GM18907 (cell line): ENCODE measurements at regions not wholly inside any gene's neighbourhood (a gene's known extent, or its start where the extent isn't known, plus 50 kb on each side); places are given as distances from the start of the nearest gene placed in this dataset.

Experiments
- ATAC-seq: cut with Tn5 transposase; IDR thresholded peaks from one replicate; pipeline ENCODE4 v1.9.1; 2021; ENCODE audit warnings: mild to moderate bottlenecking, moderate library complexity; ENCODE audit not compliant: unreplicated experiment

- ATAC-seq = no peak
Measured at GRCh38 chr2:34372967-34373366, 773.9 kb upstream of the FAM98A start.

GRCh38 chr2:34371711-34372110 lies 772.6 kb upstream of the FAM98A start:
- ATAC-seq = no peak

GRCh38 chr2:34368304-34368703 lies 769.2 kb upstream of the FAM98A start:
- ATAC-seq = no peak

- no peak for ATAC-seq
Measured at GRCh38 chr2:34365932-34366331, 766.8 kb upstream of the FAM98A start.

- no peak for ATAC-seq
Measured at GRCh38 chr2:34365512-34365911, 766.4 kb upstream of the FAM98A start.

- no peak for ATAC-seq
Measured at GRCh38 chr2:34353509-34354113, 754.5 kb upstream of the FAM98A start.

DNA sequence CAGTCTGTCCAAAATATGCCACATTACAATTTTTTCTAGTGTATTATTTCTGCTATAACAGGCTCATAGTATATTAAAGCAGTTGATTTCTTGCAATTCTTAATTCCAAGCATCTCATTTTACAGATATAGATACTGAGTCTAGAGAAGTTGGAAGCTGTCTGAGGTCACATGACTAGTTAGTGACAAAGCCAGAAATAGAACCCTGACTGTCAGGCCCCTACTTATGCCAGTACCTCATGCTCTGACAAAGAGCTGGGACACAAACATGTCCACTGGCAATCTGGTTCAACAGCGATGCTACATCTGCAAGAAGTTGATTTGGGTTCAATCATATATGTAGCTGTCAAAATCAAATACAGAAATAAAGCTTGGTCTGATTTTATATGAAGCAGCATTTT lies 750.4 kb upstream of the FAM98A start:
- no peak for ATAC-seq

GRCh38 chr2:34345030-34345429 lies 745.9 kb upstream of the FAM98A start:
- ATAC-seq = no peak

DNA sequence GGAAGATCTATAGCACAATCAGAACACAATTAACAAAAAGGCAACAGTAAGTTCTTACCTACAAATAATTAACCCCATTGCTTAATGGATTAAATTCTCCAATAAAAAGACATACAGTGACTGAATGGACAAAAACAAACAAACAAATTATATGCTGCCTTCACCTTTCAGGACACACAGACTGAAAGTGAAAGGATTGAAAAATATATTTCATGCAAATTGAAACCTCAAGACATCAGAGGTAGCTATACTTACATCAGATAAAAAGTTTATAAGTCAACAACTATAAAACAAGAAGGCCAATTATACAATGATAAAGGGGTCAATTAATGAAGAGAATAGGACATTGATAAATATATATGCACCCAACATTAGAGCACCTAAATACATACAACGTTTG lies 741.2 kb upstream of the FAM98A start:
- no peak for ATAC-seq

GRCh38 chr2:34337735-34338134 lies 738.6 kb upstream of the FAM98A start:
- ATAC-seq = no peak

DNA sequence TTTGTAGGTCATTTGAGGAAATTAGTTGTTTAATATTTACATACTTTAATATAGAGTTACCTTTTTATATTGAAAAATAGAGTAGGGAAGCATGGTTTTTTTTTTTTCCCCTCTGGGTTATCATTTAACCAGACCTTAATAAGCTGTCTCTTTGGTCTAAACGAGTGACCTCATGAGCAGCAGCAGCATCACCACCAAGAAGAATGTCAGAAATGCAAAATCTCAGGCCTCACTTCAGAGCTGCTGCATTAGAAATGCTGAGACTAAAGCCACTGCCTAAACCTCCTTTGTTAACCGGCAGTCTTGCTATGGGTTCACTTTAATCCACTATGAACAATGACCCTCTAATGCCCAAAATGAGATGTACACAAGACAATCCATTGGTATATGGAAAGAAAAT lies 733.7 kb upstream of the FAM98A start:
- ATAC-seq = no peak

DNA sequence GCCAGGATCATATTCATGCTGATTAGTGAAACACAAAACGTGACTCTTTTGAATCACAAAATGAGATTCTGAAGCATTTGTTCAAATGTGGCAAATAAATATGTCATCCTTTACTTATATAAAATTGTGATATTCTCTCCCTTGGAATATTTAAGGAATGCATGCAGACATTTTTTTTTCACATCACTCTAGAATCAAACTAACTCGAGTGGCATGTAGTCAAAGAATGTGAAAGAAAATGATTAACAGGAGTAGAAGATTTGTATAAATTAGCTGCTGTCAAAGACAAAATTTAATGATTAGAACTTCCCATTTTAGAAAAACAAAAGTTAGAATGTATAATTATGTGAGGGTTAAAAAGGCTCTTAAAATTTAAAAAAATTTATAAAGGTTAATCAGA lies 721.0 kb upstream of the FAM98A start:
- no peak for ATAC-seq

DNA sequence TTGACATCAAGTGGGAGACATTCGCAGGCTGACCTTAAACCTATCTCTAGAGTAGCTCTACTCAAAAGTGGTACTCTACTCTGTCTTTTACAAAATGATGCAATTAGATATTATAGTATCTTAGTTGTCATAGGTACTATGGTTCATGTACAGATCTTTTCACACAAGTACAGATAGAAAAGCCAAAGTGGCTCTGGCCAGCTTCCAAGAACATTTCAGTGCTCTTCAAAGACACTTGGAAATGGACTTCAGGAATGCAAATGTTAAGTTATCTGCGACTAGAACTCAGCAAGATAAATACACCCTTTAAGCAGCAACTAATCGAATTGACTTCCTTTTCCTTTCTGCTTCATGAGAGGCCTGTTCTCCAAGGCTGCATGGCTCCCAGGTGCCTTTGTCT lies 718.7 kb upstream of the FAM98A start:
- ATAC-seq = no peak

DNA sequence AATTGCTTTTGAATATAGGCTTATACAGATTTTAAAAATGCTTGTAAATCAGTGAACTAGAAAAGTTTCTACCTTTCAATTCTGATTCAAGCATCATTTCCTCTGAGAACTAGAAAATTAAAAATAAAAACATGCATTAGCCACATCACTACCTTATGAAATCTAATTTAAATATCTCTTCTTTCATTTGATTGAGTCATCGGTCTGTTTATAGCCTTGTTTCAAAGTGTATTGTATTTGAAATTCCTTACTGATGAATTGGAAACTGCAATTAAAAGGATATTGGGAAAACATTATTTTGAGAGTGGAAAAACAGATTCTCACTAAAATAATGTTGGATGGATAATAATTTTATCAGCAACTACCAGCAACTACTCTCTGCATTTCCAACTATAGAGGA lies 717.7 kb upstream of the FAM98A start:
- ATAC-seq = no peak

- no peak for ATAC-seq
Measured at GRCh38 chr2:34311816-34312215, 712.7 kb upstream of the FAM98A start.

DNA sequence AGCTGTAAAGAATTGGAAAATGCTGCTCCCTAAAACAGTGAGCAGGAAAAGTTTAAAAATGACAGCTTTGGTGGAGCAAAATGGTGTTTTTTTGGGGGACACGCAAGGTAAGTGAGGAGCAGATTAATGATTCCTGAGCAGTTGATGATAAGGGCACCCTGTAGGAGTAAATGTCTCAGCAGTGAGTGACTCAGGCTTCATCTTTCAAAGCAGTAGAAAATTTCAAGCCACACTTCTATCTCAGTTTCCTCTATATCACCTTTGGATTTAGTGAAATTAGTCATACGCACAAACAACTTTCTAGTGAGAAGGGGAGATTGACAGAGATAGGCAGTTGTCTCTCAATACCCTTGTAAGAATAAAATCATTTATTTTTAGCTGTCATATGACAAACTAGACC lies 709.0 kb upstream of the FAM98A start:
- ATAC-seq = no peak

DNA sequence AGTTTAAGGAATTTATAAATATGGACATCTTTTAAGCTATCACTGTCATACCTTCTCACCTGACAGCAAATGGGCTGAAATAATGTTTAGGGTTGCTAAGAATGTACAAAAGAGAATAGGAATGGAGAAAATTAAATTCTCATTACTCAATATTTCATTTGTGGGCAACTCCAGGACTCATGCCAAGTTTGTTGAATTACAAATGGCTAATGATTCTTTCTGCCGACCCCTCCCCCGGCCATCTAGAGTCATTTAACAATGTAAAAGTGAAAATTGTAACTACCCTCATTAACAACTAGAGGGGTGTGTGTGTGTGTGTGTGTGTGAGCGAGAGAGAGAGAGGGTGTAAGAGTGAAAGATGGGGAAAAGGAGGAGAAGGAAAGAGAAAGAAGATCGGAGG lies 708.5 kb upstream of the FAM98A start:
- ATAC-seq = no peak

DNA sequence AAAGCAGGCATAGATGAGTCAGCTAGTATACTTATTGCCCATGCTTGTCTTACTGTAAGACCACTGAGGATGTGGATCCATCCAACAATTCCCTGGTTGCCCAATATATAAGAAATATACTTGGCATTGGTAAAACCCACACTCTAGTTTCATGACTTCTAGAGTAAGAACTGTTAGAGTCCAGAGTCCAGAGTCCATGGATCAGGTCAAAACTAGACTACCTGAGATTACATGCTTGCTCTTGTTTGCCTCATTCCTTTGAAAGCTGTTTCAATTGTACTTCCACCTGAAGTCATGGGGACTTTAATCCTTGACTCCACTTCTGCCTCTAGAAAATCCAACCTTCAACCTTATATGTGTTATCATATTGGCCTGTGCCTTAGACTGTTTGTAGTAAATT lies 707.6 kb upstream of the FAM98A start:
- ATAC-seq = no peak

GRCh38 chr2:34305587-34305986 lies 706.5 kb upstream of the FAM98A start:
- ATAC-seq = no peak

- no peak for ATAC-seq
Measured at GRCh38 chr2:34294961-34295360, 695.9 kb upstream of the FAM98A start.

- peak; percentile 89 for ATAC-seq
Measured at GRCh38 chr2:34291076-34291475, 692.0 kb upstream of the FAM98A start.

DNA sequence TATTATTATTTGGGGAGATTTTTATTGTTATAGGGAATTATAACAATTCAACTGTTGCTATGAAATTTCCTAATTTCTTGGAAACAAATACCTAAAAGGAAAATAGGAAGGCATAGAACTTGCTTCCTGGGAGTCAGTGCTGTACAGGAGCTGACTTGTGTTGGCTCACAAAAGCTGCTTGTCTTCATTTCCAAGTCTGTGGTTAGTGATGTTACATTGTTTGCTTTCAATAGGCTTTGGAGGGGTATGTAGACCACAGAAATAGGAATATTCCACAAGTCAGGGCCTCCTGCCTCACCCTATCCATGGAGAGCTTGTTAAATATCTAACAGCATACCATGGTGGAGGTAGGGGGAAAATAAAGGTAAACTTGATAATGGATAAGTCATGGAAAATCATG lies 688.9 kb upstream of the FAM98A start:
- ATAC-seq = no peak

- ATAC-seq = no peak
Measured at GRCh38 chr2:34280606-34281005, 681.5 kb upstream of the FAM98A start.
